HUDEP-2 (cell line): ENCODE measurements at regions not wholly inside any gene's neighbourhood (a gene's known extent, or its start where the extent isn't known, plus 50 kb on each side); places are given as distances from the start of the nearest gene placed in this dataset.

ENCODE experiments used
- DNase-seq, 76 experiments: peaks; one replicate each; lab custom pipeline; 2025; ENCODE audit not compliant: unreplicated experiment in 76 of 76; lab: John Stamatoyannopoulos, UW

DNA sequence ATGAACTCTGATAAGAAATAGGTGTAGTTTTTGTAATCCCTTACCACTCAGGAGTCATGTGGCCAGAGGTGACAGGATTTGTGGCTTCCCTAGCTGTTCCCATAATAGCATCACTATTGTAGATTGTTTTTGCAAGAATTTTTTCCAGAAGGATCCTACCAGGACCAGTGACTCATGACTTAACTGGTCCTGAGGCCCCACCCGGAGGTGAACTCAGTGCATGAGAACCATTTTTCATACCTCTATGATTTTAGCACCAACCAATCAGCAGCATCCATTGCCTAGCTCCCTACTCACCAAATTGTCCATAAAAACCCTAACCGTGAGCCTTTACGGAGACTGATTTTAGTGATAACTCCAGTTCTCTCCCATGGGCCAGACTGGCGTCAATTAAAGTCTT lies 484.8 kb downstream of the PSAT1 start:
- no peak for DNase-seq

DNA sequence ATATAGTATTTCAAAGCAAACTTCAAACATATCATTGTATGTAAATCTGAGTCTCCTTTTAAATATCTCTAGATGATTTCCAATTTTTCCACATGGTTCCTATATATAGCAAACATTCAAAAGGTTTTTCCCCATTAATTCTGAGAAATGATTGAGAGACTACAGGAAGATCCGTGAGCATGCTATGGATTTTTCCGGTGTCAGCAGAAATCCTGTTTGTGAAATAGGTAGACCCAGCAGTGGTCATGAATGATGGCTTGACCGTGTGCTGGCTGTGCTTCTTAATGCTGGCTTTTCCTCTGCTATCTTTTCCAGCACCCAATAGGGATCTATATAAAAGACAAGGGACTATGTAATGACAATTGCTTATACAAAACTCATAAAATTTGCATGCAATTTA lies 485.3 kb downstream of the PSAT1 start:
- no peak for DNase-seq

DNA sequence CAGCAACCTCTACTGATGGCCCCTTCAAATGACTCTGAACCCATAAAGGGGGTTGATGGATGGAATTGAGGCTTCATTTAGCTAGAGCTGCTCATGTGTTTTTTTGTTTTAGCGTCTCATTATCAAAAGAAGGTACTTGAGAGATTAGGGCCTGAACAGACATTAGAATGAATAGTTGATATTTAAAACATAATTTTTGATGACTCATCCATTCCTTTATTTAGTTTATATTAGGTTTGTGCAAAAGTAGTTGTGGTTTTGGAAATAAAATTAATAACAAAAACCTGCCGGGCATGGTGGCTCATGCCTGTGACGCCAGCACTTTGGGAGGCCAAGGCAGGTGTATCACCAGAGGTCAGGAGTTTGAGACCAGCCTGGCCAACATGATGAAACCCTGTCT lies 485.9 kb downstream of the PSAT1 start:
- DNase-seq = no peak

DNA sequence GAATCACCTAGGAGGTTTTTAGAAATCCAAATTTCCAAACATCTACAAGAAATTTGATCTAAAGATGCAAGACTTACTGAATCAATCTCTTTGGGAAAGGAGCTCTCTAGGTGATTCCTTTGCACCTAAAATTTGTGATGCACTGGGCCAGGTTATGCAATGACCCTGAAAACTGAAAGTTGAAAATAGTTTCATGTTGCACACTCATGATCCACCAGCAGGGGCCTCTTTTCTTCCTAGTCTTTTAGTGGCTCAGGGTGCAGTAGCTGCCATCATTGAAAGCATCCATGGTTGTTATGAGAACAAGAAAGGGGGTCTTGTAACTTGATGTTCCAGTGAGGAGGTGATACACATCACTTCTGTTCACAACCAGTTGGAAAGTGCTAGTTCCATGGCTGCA lies 486.8 kb downstream of the PSAT1 start:
- DNase-seq = no peak

DNA sequence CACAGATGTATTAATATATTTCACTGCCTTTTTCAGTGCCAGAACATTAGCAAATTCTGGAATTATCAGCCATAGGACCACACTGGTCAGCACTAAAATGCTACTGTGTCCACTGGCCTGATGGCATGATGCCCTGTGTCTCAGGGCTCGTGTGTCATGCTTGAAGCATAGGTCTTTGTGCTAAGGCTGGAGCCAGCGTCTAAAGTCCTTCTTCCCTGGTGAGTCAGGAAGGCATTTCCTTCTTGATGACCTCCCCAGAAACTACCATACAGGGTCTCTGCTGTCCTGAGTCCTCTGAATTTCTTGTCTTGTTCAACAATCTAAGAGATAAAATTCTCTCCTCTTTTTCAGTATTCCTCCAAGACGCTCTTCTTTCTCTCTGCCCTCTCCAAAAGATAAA lies 489.9 kb downstream of the PSAT1 start:
- no peak for DNase-seq

DNA sequence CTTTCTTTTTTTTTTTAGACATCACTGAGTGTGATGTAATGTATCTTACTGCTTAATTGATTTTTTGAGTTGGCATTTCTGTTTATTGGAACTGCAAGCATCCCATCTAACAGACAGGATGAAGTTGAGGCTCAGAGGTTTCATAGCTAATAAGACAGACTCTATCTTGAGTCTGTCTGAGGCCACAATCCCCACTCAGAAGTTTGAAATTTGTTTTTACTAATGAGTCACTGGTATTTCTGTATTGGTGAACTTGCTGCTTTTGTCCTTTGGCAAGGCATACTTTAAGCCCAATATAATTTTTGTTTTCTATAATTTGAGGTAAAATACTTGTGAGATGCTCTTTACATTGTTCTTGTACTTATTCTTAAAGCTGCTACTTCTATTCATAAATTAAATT lies 491.2 kb downstream of the PSAT1 start:
- no peak for DNase-seq

DNA sequence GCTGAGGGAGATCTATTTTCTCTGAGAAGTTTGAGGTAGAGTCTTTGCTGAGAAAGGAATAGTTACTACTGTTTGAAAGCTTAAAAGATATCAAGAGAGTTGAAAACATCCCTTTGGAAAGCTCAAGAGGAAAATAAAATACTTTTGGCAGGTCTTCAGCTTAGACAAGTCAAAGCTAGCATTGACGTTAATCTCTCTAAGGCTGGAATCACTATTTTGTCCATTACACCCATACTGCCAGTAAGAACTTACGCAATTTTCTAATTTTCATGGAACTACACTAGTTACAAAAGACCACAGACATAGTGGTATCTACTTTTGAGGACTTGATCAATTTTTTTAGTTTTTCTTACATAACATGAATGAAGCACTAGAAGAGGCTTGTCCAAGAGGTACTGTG lies 494.9 kb downstream of the PSAT1 start:
- DNase-seq = no peak

DNA sequence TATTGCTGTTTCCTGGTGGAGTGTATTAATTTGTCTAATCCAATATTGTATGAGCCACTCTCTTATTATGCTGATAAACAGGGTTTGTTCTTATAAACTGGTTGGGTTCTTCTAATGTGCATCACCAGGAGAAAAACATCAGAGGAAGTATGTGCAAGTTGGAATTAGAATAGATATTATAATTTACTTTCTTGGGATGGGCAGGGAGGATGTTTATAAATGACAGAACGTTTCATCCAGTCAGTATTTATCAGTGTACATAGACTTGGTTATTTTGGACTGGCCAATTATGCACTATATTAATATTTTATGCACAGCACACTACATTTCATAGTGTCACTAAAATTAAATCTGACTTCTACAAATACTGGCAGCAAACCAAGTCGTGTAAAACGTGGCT lies 495.8 kb downstream of the PSAT1 start:
- no peak for DNase-seq

DNA sequence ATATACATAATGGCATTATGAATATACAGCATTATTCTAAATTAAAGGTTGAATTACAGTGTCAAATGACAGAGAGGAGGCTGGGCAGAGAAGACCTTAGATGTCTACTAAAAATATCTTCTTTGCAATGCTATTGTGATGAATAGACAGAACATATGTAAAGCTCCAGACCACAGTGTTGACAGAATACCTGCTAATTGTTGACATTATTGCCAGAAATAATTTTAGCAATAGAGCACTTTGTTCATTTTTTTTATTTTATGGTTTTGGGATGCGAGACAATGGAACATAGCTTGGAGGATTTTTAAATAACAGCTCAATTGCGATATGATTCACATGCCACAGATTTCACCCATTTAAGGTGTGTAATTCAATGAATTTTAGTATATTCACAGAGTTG lies 508.8 kb downstream of the PSAT1 start:
- no peak for DNase-seq

DNA sequence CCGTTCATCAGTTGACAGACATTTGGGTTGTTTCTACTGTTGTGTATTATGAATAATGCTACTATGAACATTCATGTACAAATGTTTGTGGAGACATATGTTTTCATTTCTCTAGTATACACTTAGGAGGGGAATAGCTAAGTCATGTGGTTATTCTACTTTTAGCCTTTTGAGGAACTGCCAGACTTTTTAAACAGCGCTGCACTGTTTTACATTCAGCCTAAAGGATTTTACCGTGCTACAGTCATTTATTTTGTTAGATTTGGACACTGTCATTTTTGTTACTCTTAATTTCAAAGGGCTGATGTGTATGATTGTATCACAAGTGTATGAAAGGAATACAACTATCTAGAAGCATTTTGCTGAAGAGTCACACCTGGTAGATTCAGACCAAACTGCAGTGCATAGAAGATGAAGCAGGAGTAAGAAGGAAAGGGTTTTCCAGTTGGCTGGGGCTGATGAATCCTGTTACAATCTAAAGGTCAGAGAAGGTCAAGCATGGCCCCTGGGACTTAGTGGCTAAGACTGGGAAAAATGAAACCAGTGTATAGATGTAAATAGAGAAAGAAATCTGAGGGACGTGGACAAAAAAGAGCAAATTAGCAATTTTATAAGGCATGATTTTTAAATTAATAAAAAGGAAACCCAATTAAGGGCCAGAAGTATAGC lies 509.7 kb downstream of the PSAT1 start:
- DNase-seq = no peak

DNA sequence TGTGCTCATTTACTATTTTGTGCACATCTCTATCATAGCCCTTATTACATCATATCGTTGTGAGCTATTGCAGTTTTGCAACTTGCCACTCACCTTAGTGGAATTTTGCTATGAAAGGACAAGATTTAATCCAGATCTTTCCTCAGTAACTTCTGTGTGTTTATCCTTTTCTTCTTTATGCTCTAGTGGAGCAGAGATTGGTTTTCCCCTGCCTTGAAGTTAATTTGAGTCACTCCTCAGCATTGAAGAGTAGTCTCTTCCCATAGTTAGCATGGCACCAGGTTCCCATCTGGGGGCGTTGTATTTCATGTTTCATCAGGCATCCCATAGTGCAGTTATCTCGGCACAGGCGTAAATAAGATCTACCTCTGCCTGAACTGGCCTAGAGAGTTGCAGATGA lies 510.4 kb downstream of the PSAT1 start:
- no peak for DNase-seq

DNA sequence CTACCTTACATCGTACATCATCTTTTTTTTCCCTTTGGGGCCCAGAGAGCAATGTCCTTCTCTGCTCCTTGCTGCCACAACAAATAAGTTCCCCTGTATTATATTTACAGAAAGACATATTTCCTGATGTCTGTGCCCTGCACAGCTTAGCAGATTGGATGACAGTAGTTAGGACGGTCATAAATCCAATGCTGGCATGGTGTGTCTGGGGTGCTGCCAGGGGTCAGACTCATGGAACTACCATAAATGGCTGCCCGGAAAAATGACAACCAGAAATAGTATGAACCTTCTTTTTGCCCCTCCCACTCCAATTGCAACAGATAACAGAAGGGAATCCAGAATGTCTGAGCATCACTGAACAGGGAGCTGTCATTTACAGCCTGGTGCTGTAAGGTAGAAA lies 511.1 kb downstream of the PSAT1 start:
- DNase-seq = no peak

DNA sequence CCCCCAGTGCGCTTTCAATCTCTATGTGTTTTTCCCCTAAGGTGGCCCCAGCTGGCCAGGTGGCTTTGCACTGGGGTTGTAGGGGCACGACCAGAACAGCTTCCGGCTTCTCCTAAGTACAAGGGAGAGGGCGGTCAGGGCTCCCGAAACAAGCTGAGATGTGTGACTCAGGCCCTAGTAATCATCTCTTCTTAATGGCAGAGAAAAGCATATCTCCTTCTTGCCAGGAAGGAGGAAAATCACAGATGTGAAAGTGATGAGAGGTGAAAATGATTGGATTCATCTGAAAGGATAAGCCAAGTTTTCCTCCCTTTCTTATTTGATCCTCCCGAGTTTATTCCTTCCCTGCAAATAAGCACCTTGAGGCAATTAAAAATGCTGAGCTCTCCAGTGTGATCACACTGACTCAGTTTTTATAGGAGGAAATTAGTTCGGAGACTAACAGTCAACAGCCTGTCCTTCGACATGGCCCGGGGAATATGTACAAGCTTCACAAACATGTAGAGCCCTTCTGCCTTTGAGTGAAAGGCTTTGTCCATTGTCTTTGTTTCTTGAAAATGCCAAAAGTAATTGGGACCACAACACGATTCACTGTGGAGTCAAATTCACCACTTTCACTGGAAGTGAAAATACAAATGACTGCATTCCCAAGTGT lies 514.8 kb downstream of the PSAT1 start:
- DNase-seq = no peak

DNA sequence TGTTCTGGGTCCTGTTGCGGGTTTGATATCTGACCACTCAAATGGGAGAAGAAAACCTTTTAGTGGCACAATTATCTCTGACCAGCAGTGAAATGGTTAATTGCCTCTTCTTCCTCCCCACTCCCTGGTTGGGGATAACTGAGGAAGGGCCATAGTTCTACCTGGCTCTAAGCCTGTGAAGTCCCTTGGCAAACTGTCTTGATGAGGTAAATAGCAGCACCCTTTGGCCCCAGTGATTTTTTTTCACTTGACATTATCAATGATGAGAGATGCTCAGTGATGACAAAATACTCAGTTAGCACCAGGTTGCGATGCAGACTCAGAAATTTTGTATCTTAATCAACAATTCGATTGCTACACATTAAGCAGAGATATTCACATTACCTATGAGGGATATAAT lies 515.7 kb downstream of the PSAT1 start:
- no peak for DNase-seq

DNA sequence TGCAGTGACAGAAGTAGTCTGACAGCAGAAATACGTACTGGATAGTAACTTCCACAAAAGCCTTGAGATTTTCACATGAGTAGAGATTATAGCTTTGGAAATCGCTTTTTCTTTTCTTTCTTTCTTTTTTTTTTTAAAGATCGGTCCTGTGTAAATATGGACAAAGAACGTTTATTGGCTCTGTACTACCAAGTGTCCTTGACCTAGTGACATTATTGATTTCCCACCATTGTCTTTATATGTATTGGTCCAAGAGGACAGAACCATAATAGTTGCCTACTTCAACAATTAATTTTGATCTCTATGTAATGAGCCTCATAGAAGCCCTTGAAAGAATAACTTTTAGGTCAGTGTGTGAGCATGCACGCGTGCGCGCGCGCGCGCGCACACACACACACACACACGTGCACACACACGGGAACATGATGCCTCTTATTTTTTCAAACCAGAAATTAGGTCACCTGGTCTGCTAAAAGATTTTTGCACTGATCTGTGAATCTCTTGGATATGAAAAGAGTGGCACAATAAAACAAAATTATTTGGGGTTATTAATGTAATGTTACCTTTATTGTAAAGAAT lies 516.8 kb downstream of the PSAT1 start:
- no peak for DNase-seq

DNA sequence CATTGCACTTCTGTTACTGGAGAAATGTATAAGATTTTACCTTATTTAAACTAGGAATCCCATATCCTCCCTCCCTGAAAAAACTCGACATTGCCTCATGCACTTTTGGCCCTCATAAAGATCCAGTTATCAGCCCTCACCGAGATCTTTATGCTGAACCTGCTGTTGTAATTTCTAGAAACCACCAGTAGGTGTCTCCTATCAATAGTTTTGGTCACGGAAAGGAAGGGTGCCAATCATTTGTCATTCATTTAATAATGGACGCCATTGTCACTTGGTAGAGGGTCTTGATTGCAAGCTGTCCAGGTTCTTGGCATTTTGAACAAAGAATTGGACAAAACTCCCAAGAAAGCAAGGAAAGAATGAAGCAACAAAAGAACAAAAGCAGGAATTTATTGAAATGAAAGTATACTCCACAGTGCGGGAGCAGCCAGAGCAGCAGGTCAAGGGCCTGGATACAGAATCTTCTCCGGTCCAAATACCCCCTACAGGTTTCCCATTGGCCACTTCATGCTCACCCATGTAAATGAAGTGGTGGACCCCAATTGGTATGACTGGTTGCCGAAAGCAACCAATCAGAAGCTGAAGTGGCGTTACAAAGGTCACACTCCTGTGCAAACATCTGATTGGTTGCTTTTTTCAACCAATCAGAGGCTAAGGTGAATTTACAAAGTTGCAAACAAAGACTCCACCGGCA lies 524.3 kb downstream of the PSAT1 start:
- DNase-seq = peak in 19 of 76 experiments; percentile 2 to 33 (median 9)

DNA sequence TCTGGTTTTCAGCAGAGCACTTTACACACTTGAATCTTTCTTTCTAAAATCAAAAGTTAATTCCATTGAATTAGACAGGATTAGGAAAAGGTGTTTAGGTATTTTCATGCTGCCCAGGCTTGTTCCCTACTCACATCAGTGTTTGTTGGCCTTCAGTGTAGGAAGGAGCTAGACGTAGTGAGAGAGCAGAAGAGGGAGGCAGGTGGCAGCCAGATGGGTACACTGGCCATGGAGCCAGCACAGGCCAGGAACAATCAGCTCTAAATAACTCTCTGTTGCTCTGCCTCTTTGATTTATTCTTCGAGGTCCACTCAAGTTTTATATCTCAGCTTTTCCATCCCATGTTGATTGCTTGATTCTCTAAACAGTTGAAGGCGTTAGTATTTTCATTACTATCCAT lies 529.6 kb downstream of the PSAT1 start:
- DNase-seq = no peak

DNA sequence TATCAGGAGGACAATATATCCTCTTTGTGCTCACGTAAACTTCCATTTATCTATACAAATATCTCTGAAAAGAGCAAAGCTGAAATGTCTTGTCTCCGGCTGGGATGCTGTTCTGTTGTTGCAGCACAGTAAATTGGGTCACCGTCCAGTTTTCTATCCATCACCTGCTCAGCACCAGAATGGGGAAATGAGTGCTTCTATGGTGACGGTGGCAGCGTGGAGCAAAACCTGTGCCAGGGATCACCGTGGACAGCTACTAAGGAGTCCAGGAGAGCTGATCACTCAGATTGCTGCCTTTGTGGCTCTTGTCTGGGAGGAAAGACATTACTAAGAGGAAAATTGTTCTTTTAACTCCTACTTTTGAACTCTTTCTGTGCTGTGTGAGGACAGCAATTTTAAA lies 531.6 kb downstream of the PSAT1 start:
- no peak for DNase-seq

DNA sequence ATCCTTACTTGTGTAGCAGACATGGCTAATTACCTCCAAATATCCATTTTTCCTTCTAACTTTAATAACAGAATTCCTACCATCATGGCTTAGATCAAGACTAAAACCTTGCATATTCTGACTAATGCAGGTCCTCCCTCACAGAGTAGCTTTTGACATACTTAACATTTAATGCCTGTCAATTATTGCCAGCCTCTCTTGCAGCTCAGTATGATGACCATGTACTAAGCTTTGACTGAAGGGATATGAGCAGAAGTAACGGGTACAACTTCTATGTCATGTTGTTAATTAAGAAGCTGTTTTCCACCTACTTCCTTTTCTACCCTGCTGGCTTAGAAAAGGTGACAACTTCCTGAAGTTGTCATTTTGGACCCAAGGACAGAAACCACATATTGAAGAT lies 533.4 kb downstream of the PSAT1 start:
- DNase-seq = no peak

DNA sequence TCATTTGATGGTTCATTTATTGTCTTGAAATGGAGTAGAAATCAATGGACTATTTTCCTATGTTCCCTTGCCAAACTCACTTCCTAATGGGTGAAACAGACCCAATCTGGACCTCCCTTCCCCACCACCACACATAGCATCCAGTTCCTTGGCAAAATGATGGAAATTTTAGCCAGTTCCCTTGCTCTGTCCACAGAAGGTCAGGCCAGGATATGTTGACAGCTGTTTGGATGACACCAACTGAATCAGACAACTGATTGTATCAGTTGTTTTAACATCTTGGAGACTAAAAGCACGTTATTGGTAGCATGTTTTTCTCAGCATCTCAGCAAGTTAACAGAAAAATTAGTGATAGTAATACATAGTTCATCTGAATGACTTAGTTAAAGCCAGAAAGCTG lies 534.8 kb downstream of the PSAT1 start:
- no peak for DNase-seq

DNA sequence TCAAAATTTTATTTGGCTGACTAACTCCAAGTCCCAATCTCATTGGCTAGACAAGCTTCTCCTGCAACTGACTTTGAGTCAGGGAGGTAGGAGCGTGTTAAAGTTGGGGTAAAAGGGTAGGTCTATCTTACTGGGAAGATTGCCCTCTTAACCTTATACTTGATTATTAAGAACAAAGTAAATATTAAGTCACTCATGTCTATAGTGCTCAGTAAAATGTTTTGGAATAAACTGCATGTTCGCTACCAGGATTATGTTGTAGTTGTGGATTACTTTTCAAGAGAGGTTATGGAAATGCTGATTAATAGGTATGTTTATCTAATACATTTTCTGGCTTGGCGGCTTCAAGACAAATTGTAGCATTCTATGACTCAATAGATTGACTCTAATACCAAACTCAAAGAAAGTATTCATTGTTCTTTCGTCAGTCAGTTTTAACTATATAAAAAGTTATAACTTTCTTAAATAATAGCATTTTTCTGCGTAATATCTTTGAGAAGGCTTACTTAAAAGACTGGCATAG lies 539.1 kb downstream of the PSAT1 start:
- no peak for DNase-seq

DNA sequence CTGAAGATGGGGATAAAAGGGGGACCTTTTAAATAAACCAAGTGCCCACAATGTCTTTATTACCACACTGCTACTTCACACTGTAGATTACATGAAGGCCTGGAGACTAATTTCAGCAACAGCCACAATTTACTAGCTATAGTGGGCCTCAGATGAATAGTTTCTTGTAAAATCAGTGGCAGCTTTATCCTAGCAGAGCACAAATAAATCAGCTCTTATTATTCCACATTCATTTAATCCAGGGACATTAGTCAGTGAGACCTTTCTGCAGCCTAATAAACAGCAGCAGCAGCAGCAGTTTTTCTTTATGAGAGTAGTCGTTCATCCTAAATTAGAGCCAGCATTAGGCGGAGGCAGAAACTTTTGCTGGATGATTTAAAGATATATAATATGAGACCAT lies 542.3 kb downstream of the PSAT1 start:
- DNase-seq = no peak
